HG02852 (cell line): ENCODE measurements at regions not wholly inside any gene's neighbourhood (a gene's known extent, or its start where the extent isn't known, plus 50 kb on each side); places are given as distances from the start of the nearest gene placed in this dataset.

Experiments
- ATAC-seq: cut with Tn5 transposase; IDR thresholded peaks from one replicate; pipeline ENCODE4 v1.9.1; 2021; ENCODE audit warnings: mild to moderate bottlenecking, moderate library complexity; ENCODE audit not compliant: unreplicated experiment

DNA sequence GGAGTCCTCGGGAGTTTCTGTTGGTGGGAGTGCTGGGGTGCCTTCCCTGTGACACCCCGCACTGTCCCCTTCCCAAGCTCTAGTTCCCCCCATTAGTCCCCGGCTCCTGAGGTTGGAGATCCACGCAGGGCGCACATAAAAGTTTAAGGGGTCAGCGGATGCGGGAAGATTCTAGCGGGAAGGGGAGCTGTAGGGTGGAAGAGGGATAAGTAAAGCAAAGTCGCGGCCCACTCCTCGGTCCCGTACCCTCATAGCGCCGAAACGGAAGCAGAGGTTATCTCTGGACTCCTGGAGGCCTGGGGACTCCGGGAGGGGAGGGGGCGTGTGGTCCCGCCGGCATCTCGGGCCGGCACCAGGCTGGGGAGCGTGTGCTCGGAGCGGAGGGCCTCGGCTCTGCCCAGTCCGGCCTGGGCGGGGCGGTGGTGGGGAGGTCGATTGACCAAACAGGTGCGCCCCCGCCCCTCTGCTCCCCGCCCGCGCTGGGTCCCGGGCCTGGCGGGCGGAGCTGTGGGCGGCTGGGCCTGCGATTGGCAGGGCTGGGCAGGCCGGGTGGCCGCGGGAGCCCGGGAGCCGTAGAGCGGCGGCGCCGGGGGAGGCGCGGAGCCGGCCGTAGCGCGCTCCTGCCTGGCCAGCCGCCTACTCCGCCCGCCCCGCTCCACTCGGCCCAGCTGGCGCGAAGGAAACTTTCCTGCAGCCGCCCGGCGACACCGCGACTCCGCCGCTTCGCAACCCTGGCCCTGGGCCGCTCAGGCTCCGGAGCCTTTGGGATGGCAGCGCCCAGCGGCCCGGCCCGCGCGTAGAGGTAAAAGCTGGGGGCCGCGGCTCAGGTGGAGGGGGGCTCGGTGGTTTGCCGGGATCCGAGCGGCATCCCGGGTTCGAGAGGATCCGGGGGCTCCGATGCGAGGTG lies 52.2 kb upstream of the DAB2IP start:
- no peak for ATAC-seq

DNA sequence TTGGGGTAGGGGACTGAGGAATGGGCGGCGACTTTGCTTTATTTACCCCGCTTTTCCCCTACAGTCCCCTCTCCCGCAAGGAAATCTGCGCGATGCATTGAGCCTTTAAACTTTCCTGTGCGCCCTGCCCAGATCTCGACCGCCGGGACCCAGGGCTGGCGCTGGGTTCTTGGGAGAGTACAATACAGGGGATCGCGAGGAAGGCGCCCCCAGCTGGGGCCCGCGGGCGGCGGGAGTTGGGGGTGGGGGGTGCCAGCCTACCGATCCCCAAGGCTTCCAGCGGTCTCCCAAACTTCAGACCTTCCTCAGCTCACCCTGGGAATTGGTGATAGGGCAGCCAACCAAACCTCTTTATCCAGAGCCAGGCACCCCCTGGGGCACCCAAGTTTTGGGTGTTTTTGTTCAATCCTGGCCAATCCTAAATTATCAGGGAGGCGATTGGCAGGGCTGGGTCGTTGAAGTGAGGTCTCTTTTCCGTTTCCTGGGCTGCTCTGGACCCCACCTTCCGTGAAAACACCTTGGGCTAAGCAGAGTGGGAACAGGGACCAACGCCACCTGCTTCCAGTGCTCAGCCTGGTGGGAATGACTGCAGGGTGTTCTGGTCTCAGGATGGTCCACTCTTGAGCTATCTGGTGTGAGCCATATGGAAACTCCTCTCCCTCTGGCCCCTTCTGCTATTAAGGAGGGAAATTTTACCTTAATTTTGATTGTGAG lies 51.4 kb upstream of the DAB2IP start:
- ATAC-seq = no peak

DNA sequence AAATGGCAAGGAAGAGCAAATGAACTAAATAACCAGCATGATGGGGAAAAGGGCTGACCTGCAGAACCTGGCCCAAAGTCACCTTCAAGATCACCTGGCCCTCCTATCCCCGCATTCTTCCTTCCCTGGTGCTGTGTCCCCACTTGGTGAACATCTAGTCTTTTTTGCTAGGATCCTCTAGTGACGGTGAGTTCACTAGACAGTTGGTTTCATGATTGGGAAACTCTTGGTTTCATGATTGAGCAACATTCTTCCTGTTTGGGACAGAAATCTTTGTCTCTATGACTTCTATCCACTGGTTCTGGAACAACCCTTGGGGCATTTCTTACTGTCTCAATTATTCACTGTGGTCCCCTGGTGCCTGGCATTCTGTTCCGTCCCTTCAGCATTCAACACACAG lies 50.2 kb upstream of the DAB2IP start:
- ATAC-seq = no peak
